Keratinocyte (primary cell): ENCODE measurements at regions not wholly inside any gene's neighbourhood (a gene's known extent, or its start where the extent isn't known, plus 50 kb on each side); places are given as distances from the start of the nearest gene placed in this dataset.
"Not testable (repeated sequence)": the region's sequence is repeated elsewhere in the genome, so short reads cannot be mapped to it uniquely, and the experiment has no call there.

Experiments used
- DNase-seq: peaks from one replicate; pipeline ENCODE4 v3.0.0-alpha.2; 2011; ENCODE audit warnings: low read depth, missing footprints, low spot score
- FAIRE-seq: peaks from 2 replicates; lab custom pipeline; 2011; peaks lifted over from hg19 to GRCh38; lab: Jason Lieb, UNC
- H2AFZ ChIP-seq: 2 replicates; pipeline ENCODE4 v1.6.0; 2012; ENCODE audit warnings: low read length, control low read depth, inconsistent platforms; ENCODE audit not compliant: control insufficient read depth
- H3K27ac ChIP-seq: 2 replicates; pipeline ENCODE4 v1.5.1; 2011; ENCODE audit warnings: low read length; ENCODE audit not compliant: control insufficient read depth, insufficient read depth
- H3K27me3 ChIP-seq: 3 replicates; pipeline ENCODE4 v1.6.0; 2011; ENCODE audit warnings: low read length; ENCODE audit not compliant: control insufficient read depth, insufficient read depth; ENCODE audit errors: extremely low read depth
- H3K36me3 ChIP-seq, 2 experiments: 2 replicates in 1 of 2; 3 replicates in 1 of 2; pipeline ENCODE4 v1.5.1; 2011; ENCODE audit warnings: low read length in 2 of 2, mild to moderate bottlenecking in 1 of 2; ENCODE audit not compliant: control insufficient read depth in 2 of 2, insufficient read depth in 2 of 2; ENCODE audit errors: extremely low read depth in 1 of 2
- H3K4me1 ChIP-seq: 3 replicates; pipeline ENCODE4 v1.5.1; 2011; ENCODE audit warnings: low read length; ENCODE audit not compliant: control insufficient read depth, insufficient read depth; ENCODE audit errors: extremely low read depth
- H3K4me2 ChIP-seq: 3 replicates; pipeline ENCODE4 v1.6.0; 2011; ENCODE audit warnings: low read depth, low read length; ENCODE audit not compliant: control insufficient read depth, insufficient read depth; ENCODE audit errors: extremely low read depth
- H3K4me3 ChIP-seq, 3 experiments: fragments of 200-600 bp in 1 of 3; sonication (generic) in 1 of 3; 2 replicates in 2 of 3; 3 replicates in 1 of 3; pipeline ENCODE4 v1.5.1; 2011 to 2016; ENCODE audit warnings: low read length in 3 of 3, mild to moderate bottlenecking in 3 of 3, control low read depth in 2 of 3, inconsistent platforms in 1 of 3, low read depth in 1 of 3, mixed read lengths in 1 of 3, mixed run types in 1 of 3, moderate library complexity in 1 of 3; ENCODE audit not compliant: control insufficient read depth in 2 of 3, insufficient read depth in 2 of 3; ENCODE audit errors: extremely low read depth in 1 of 3
- H3K79me2 ChIP-seq: 2 replicates; pipeline ENCODE4 v1.6.0; 2012; ENCODE audit warnings: low read length; ENCODE audit not compliant: control insufficient read depth, insufficient read depth
- H3K9ac ChIP-seq: 3 replicates; pipeline ENCODE4 v1.6.0; 2011; ENCODE audit warnings: low read length; ENCODE audit not compliant: control insufficient read depth, insufficient read depth; ENCODE audit errors: extremely low read depth
- H3K9me1 ChIP-seq: 3 replicates; pipeline ENCODE4 v1.6.0; 2011; ENCODE audit warnings: low read length; ENCODE audit not compliant: control insufficient read depth, insufficient read depth; ENCODE audit errors: extremely low read depth
- H3K9me3 ChIP-seq: 2 replicates; pipeline ENCODE4 v1.5.1; 2012; ENCODE audit warnings: low read depth, low read length; ENCODE audit not compliant: control insufficient read depth
- H4K20me1 ChIP-seq: 3 replicates; pipeline ENCODE4 v1.6.0; 2011; ENCODE audit warnings: low read length; ENCODE audit not compliant: control insufficient read depth, insufficient read depth; ENCODE audit errors: extremely low read depth
- CTCF ChIP-seq, 3 experiments: IDR thresholded peaks in 1 of 3; conservative IDR thresholded peaks in 1 of 3; optimal IDR thresholded peaks in 1 of 3; 2 replicates in 2 of 3; 3 replicates in 1 of 3; pipeline versions ENCODE3 to v1.5.1; 2011; ENCODE audit warnings: low read length in 3 of 3, mild to moderate bottlenecking in 3 of 3, moderate library complexity in 2 of 3, control low read depth in 1 of 3, inconsistent platforms in 1 of 3; ENCODE audit not compliant: insufficient read depth in 2 of 3; ENCODE audit errors: extremely low read depth in 1 of 3
- EZH2 ChIP-seq: IDR thresholded peaks from one replicate; pipeline ENCODE4 v1.6.1; 2012; ENCODE audit warnings: inconsistent platforms, mild to moderate bottlenecking, low read length, moderate library complexity
- dilution Hi-C: fragments of 300-500 bp; cut with MboI; formaldehyde crosslinking; loops from one replicate; pipeline ENCODE4 v1.7.0; 2020; ENCODE audit warnings: low sequenced_read_pairs; ENCODE audit not compliant: extremely low pct_ligation_motif_present

GRCh38 chr11:38924644-38925043 is 2326.6 kb upstream of the RAG2 start:
- DNase-seq (no peak), FAIRE-seq (no peak)
- H2AFZ ChIP-seq, result no peak overlapping the region
- no peaks in the 10 kb centered on the region for H3K27me3 ChIP-seq
- no peaks in the 10 kb centered on the region for H3K4me1 ChIP-seq
- no peaks in the 10 kb centered on the region for H3K9me3 ChIP-seq
- H3K9ac ChIP-seq, result no peak overlapping the region
- H3K27ac ChIP-seq, result no peak overlapping the region
- H4K20me1 ChIP-seq, result no peaks in the 10 kb centered on the region
- dilution Hi-C loops, result no loop called here
- H3K4me2 ChIP-seq, result no peak overlapping the region
- H3K4me3 ChIP-seq, result no peak overlapping the region
- no peak for TF ChIP-seq EZH2
- no peak for TF ChIP-seq CTCF (optimal IDR thresholded peaks at IDR 0.05 in 1 of 3, IDR thresholded peaks at IDR 0.05 in 1 of 3, conservative IDR thresholded peaks at IDR 0.05 in 1 of 3; ENCODE audit: extremely low read depth in 1 of 3, insufficient read depth in 2 of 3, low read length in 3 of 3)
- no peaks in the 10 kb centered on the region for H3K36me3 ChIP-seq
- no peaks in the 10 kb centered on the region for H3K79me2 ChIP-seq
- no peaks in the 10 kb centered on the region for H3K9me1 ChIP-seq

GRCh38 chr11:38900211-38900610 is 2302.2 kb upstream of the RAG2 start:
- Histone ChIP-seq H2AFZ (no peak overlapping the region), H3K4me1 (no peaks in the 10 kb centered on the region), H4K20me1 (no peaks in the 10 kb centered on the region), H3K9ac (no peak overlapping the region), H3K27ac (no peak overlapping the region), H3K4me2 (no peak overlapping the region), H3K4me3 (no peak overlapping the region), H3K27me3 (no peaks in the 10 kb centered on the region), H3K79me2 (no peaks in the 10 kb centered on the region), H3K9me3 (no peaks in the 10 kb centered on the region), H3K9me1 (no peaks in the 10 kb centered on the region), H3K36me3 (no peaks in the 10 kb centered on the region)
- dilution Hi-C loops, result no loop called here
- FAIRE-seq (no peak), DNase-seq (no peak)
- TF ChIP-seq CTCF (optimal IDR thresholded peaks at IDR 0.05 in 1 of 3, IDR thresholded peaks at IDR 0.05 in 1 of 3, conservative IDR thresholded peaks at IDR 0.05 in 1 of 3; ENCODE audit: extremely low read depth in 1 of 3, insufficient read depth in 2 of 3, low read length in 3 of 3), result no peak
- no peak for TF ChIP-seq EZH2

GRCh38 chr11:38894201-38894600 is 2296.2 kb upstream of the RAG2 start:
- H3K4me3 ChIP-seq, FAIRE-seq, H3K4me2 ChIP-seq, H3K4me1 ChIP-seq, H2AFZ ChIP-seq, H3K79me2 ChIP-seq, H3K9ac ChIP-seq, DNase-seq, H4K20me1 ChIP-seq, H3K36me3 ChIP-seq, H3K27me3 ChIP-seq, H3K9me1 ChIP-seq, H3K9me3 ChIP-seq, H3K27ac ChIP-seq, dilution Hi-C loops: not testable (repeated sequence)
